Tongue (tissue), 1 donor: ENCODE measurements at regions not wholly inside any gene's neighbourhood (a gene's known extent, or its start where the extent isn't known, plus 50 kb on each side); places are given as distances from the start of the nearest gene placed in this dataset.

Experiments used
- DNase-seq: peaks from one replicate; pipeline ENCODE4 v3.0.0-alpha.2; 2015

- no peak for DNase-seq
Observed at GRCh38 chr2:167424221-167424620, 535.9 kb downstream of the XIRP2 start.

GRCh38 chr2:167423731-167424130 is 535.5 kb downstream of the XIRP2 start:
- no peak for DNase-seq

DNA sequence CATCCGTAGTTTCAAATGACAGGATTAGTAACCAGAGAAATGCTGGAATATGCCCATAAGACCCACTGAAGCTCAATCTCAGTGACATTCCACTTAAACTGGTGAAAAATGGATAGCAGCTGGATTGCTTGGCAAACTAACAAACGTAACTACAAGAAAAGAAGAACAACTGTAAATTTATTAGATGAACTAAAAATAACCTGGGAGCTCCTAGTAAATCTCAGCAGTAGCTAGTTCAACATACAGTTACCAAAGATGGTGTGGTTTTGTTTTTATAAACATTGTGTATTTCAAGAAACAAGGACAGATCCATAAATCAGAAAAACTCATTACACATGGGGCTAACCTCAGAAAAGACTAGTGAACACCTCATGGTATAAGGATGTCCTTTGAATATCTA is 531.9 kb downstream of the XIRP2 start:
- DNase-seq = peak; percentile 72

DNA sequence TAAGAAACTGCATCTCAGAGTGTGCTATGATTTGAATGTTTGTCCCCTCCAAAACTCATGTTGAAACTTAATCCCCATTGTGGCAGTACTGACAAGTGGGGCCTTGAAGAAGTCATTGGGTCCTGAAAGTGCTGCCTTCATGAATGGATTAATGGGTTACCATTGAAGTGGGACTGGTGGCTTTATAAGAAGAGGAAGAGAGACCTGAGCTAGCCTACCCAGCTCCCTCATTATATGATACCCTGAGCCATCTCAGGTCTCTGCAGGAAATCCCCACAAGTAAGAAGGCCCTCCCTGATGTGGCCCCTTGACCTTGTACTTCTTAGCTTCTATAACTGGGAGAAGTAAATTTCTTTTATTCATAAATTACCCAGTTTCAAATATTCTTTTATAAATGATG is 526.8 kb downstream of the XIRP2 start:
- no peak for DNase-seq

- no peak for DNase-seq
Observed at GRCh38 chr2:167411367-167411766, 523.1 kb downstream of the XIRP2 start.

DNA sequence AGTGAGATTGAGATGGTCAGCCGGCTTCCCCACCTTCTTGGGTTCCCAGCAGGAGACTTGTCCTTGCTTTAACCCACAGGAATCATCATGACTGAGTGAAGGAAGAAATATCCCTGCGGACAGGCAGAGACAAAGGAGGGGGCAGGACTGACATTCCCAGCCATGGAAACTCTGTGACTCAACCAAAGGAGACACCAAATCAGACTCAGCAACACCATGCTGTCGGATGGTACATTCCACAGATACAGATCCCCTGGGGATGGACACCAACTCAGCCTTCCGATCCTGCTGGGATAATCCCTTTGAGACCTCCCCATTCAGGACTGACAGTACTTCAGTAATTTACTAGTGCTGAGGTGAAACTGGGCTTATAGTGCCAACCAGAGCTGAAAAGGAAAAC is 518.3 kb downstream of the XIRP2 start:
- DNase-seq = no peak

GRCh38 chr2:167404627-167405284 is 516.5 kb downstream of the XIRP2 start:
- no peak for DNase-seq

- no peak for DNase-seq
Observed at GRCh38 chr2:167401309-167401708, 513.0 kb downstream of the XIRP2 start.

DNA sequence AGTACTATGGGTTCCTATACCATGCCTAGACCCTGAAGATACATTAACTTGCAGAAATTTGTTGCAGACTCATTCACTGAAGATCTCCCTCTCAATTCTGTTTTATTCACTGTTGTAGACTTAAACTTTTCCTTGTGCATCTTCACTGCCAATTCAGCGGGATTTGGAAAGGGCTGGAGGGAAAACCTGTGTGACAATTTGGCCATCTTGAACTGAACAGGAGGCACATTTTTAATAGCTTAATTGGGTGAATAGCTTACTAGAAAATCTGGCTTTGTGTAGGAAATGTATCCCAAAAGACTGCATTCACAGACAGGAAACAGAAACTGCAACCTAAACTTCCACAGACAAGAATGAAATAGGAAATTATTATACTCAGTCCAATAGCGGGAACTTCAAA is 512.3 kb downstream of the XIRP2 start:
- no peak for DNase-seq

DNA sequence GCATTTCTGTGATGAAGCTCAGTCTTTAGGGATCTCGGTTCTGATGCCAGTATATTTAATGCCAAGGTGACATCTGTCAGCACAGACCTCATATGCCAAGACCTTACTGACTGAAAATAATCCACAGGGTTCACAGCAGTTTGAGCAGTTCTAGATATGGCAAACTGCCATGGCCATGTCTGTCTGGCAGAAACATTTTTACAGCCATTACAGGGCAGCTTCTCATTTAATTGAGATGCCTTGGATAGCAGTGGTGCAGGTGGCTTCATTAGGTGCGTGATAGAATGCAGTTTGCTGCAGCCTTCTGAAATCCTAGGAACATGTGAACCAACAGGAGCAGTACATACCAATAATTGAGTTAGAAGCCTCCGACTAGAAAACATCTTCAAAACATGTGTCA is 510.6 kb downstream of the XIRP2 start:
- peak; percentile 8 for DNase-seq

GRCh38 chr2:167388901-167389300 is 500.6 kb downstream of the XIRP2 start:
- no peak for DNase-seq

DNA sequence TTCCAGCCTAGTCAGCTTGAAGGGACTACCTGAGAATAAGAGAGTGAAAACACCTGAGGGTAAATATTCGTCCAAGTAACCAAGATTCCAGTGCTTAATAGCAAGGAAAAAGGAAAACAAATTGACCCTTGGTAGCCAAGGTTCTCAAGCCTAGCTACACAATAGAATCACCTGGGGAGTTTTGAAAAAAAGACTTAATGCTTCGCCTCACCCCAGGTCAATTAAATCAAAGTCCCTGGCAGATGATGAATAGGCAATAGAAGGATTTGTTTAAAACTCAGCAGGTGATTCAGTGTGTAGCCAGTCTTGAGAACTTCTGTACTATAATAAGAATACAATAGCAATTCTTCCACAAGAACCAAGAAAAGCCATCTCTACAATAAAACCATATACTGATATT is 500.2 kb downstream of the XIRP2 start:
- DNase-seq = no peak

- DNase-seq = no peak
Observed at GRCh38 chr2:167386694-167387093, 498.4 kb downstream of the XIRP2 start.

GRCh38 chr2:167383610-167384194 is 495.4 kb downstream of the XIRP2 start:
- no peak for DNase-seq

- no peak for DNase-seq
Observed at GRCh38 chr2:167381349-167381748, 493.1 kb downstream of the XIRP2 start.

GRCh38 chr2:167380555-167380954 is 492.3 kb downstream of the XIRP2 start:
- DNase-seq = no peak

GRCh38 chr2:167380094-167380493 is 491.8 kb downstream of the XIRP2 start:
- no peak for DNase-seq

GRCh38 chr2:167369083-167369482 is 480.8 kb downstream of the XIRP2 start:
- DNase-seq = no peak

DNA sequence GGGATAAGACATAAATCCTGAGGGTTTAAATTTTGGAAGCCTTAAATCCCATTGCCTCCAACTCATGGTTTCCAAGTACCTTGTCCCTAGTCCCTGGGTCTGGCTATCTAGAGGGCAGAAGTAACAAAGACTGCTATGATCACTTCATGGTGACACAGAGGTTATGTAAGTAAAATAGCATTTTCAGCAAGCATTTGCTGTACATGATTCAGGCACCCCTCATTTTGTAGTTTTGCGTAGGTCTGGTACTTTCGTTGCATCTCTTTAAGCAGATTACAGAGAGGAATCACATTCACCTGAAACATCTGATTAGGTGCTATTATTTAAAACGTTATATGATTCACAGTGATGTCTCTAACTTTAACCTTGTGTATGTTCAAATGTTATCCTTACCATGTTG is 480.1 kb downstream of the XIRP2 start:
- no peak for DNase-seq

- DNase-seq = no peak
Observed at GRCh38 chr2:167365216-167365615, 476.9 kb downstream of the XIRP2 start.

DNA sequence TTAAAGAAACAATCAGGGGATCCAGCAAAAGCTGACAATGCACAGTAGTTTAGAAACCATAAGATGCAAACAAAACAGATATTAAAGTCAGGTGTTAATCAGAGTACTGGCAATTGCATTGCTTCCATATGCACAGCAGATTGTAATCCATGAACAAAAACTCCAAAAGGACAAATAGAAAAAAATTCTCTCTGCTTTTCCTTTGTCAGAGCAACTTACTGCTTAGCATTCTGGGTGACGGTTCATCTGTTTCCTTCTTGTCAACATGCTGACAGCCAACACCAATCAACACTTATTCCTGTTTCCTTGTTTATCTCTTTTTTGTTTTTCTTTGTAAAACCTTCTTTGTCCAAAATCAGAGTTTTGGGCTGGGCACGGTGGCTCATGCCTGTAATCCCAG is 473.1 kb downstream of the XIRP2 start:
- no peak for DNase-seq

DNA sequence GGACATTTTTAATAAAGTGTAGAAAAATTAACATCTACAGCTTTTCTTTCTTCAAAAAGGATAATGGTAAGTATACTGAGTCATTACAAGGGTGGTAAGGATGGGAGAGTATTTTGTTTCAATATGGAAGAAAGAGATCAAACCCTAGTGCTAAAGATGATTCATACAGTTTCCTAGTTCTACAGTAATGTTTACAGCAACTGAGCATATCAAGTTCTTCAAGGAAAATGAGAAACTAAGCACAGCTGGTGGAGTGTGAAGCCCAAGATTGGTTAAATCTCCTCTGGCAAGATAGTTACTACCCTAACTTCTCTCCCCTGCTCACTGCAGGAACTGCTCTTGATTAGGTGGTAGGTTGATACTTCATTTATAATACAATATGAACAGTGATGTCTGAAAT is 467.5 kb downstream of the XIRP2 start:
- DNase-seq = peak; percentile 5

DNA sequence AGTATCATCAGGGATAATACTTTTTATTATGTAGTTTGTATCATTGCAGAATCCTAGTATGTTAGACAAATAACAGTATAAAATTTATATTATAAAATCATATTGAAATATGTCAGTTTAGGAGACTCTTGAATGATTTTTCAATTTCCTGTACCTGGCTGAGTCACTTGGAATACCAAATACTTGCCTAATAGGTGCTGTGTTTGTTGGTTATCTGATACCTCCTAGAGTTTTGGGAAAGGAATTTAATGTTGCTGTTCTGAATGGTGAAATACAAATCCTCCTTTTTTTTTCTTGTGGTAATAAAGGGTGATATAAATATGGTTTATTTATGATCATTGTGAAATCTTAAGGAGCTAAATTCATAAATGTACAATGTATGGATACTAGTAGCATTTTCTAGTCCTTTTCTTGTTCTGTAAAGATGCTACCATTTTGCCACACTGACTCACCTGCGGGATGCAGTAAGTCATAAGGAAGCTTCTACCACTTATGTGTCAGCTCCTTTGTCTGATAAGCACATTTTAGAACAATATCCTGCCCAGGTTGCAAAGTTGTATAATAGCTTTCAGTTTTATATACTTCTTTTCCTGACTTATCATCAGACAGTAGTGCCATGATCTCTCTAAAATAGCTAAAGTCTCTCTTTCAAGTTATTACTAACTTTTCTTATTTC is 465.5 kb downstream of the XIRP2 start:
- DNase-seq = no peak

- DNase-seq = no peak
Observed at GRCh38 chr2:167345559-167345958, 457.3 kb downstream of the XIRP2 start.
